ENCODE measurements at regions not wholly inside any gene's neighbourhood (a gene's known extent, or its start where the extent isn't known, plus 50 kb on each side); places are given as distances from the start of the nearest gene placed in this dataset.

DNA sequence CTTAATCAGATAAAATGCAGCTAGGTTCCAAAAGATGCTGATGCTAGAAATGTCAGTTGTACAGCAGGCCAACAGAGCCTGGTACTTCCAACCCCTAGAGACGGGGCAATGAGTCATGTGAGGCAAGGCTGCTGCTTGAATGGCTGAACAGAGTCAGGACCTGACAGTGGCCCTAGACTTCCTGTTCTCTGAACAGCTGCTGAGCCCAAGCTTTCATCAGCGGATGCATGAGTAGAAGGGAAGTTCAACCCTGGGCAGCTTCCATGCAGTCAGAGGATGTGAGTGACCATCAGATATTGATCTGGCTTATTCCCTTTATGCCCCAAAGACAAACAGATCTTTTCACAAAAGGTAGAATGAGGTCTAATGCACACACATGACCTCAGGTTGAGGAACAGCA is 282.9 kb upstream of the COL8A1 start:
- no peak overlapping the region for H3K4me3 ChIP-seq (ENCODE audit: low read depth, low read length)
- no peak for DNase-seq (ENCODE audit: low read depth)
- no peak for TF ChIP-seq CTCF (IDR thresholded peaks at IDR 0.05; ENCODE audit: control insufficient read depth, extremely low read depth, insufficient read depth)

GRCh38 chr3:99352811-99353210 is 285.6 kb upstream of the COL8A1 start:
- H3K4me3 ChIP-seq (ENCODE audit: low read depth, low read length) = no peak overlapping the region
- TF ChIP-seq CTCF (IDR thresholded peaks at IDR 0.05; ENCODE audit: control insufficient read depth, extremely low read depth, insufficient read depth) = no peak
- no peak for DNase-seq (ENCODE audit: low read depth)

GRCh38 chr3:99351122-99351521 is 287.3 kb upstream of the COL8A1 start:
- no peak for DNase-seq (ENCODE audit: low read depth)
- H3K4me3 ChIP-seq (ENCODE audit: low read depth, low read length) = no peak overlapping the region
- no peak for TF ChIP-seq CTCF (IDR thresholded peaks at IDR 0.05; ENCODE audit: control insufficient read depth, extremely low read depth, insufficient read depth)

DNA sequence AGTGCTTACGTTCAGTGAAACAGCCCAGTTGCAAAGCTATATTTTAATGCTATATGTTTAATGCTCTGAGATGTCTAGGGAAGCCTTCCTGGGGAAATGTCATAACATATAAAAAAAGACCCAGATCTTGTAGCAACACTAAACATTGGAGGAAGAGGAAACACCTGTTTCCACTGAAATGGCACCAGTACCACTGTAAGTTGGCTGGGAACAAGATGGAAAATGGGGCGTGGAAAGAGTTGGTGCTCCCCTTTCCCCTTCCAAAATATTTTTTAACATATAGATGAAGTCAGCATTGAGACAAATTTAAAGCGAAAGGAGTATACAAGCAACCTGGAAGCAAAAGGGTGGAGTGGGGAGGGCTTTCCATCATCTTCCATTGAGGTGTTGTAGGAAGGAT is 289.9 kb upstream of the COL8A1 start:
- no peak for DNase-seq (ENCODE audit: low read depth)
- no peak overlapping the region for H3K4me3 ChIP-seq (ENCODE audit: low read depth, low read length)
- TF ChIP-seq CTCF (IDR thresholded peaks at IDR 0.05; ENCODE audit: control insufficient read depth, extremely low read depth, insufficient read depth) = no peak

DNA sequence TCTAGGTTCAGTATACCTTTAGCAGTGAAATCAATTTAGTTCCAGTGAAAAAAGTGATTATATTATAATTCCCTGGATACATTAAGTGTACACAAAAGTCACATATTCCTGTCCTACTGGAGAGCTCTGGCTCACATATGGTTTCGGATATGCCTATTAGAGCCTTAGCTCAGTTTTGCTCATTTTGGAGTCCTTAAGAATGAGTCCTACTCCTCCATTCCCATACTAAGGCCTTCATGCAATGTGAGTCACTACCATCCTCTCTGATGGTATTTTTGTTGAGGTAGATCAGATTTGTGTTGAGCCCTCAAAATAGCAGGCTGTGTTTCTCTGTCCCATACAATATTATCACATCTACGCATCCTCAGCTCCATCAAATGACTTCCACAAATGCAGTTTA is 294.2 kb upstream of the COL8A1 start:
- TF ChIP-seq CTCF (IDR thresholded peaks at IDR 0.05; ENCODE audit: control insufficient read depth, extremely low read depth, insufficient read depth) = no peak
- no peak overlapping the region for H3K4me3 ChIP-seq (ENCODE audit: low read depth, low read length)
- no peak for DNase-seq (ENCODE audit: low read depth)

DNA sequence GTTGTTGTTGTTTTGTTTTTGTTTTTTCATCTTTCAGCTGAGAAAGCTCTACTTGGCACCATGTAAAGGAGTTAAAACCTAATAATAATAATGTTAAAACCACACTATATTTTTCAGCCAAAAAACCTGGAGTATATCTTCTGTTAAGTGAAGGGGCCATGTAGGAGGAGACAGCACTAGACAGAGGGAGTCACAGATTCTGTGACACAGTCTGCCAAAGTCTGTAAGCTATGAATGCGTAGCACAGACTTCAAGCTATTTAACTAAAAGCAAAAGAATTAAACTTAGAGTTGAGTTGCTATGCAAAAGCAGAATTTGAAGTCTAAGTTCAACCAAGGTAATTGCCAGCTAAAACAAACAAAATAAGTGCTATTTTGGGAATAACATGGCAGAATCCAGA is 296.0 kb upstream of the COL8A1 start:
- DNase-seq (ENCODE audit: low read depth) = no peak
- no peak for TF ChIP-seq CTCF (IDR thresholded peaks at IDR 0.05; ENCODE audit: control insufficient read depth, extremely low read depth, insufficient read depth)
- no peak overlapping the region for H3K4me3 ChIP-seq (ENCODE audit: low read depth, low read length)

GRCh38 chr3:99339222-99339621 is 299.2 kb upstream of the COL8A1 start:
- DNase-seq (ENCODE audit: low read depth) = no peak
- no peak for TF ChIP-seq CTCF (IDR thresholded peaks at IDR 0.05; ENCODE audit: control insufficient read depth, extremely low read depth, insufficient read depth)
- H3K4me3 ChIP-seq (ENCODE audit: low read depth, low read length) = no peak overlapping the region

All from LNCaP clone FGC (cell line).